HG03432 (cell line): ENCODE measurements at regions not wholly inside any gene's neighbourhood (a gene's known extent, or its start where the extent isn't known, plus 50 kb on each side); places are given as distances from the start of the nearest gene placed in this dataset.
"Not testable (repeated sequence)": the region's sequence is repeated elsewhere in the genome, so short reads cannot be mapped to it uniquely, and the experiment has no call there.

ENCODE experiments used
- ATAC-seq: cut with Tn5 transposase; IDR thresholded peaks from one replicate; pipeline ENCODE4 v1.9.1; 2021; ENCODE audit warnings: mild to moderate bottlenecking, moderate library complexity; ENCODE audit not compliant: unreplicated experiment

DNA sequence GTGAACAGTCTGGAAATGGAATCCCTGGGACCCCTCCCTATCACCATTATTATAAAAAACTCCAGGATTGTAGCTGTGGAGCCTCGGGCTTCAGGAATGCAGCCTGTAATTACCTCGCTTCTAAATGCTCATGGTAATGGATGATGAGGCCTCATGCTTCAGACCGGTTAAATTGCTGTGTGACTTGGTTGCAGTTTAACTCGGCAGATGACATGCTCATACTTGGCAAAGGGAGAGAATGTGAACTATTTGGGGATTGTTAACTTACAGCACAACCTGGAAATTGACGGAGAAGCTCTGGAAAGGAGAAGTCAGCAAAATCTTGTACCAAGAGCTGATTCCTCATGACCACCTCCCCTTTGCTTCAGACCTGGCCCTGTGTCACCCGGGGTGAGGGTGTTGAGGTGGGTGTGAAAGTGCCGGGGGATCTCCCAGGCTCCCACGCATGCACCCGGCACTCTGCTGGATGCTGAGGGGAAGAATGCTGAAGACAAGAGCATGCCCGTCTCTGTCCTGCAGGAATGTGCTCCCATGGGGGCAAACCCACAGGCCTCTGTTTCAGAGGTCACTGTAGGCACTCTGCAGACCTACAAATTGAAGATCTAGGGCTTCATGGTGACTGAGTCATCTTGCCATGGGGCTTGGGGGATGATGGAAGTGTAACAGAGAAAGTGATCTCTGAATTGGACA is 364.8 kb downstream of the RPS6KC1 start:
- ATAC-seq: no peak

DNA sequence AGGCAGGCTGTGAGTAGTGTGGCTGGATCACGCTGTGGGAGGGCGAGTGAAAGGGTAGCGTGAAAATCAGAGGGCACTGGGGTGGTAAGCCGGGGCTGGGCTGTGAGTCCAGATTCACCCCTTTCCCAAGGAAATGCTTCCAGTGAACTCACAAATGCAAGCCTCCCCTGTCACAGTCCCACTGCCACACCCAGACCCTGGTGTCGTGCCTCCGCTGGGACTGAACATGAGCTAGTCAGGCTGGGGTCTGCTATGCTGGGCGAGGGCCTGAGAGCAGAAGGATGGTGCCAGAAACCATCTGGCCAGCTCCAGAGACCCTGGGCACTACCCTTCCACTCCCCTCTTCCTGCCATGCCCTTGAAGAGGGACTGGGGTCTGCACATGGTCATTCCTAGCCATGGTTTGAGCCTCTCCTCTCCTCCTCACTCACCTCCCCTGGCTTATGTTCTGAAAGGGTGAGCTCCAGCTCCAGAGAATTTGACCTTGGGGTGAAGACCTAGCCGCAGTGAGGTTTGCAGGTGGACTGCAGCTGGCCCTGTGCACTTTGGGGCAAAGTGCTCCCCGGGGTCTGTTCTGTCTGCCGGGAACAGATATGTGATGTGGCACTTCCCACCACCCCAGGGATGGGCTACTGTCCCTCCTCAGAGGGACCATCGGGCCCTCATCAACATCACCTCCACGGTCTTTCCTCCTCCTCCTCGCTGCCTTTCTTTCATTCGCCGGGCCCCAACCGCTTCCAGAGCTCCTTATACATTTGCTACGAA is 365.6 kb downstream of the RPS6KC1 start:
- ATAC-seq: no peak

DNA sequence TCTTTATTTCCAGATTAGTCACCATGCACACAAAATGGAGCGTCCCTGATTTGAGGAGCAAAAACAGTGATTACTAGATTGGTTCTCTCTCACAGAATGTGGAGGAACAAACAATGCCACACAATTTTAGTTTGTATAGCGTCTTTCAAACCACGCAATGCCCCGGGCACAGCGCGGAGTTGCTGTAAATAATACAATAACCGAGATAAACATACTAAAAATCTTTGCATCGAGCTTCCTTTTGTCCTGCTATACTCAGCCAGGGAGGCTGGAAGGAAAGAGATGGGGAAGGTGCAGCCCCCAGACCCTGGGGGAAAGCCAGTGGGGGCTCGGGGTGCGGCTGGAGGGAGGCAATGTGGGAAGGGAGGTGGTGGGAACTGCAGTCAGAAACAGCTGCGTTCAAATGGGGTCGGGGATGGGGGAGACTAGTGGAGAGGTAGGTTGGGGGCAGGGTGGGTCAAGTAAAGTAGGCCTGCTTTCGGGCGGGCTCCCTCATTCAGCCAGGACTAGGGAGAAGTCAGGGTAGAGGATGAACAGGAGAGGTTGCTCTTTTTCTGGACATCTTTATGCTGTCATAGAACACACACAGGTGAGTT is 366.3 kb downstream of the RPS6KC1 start:
- ATAC-seq: no peak

GRCh38 chr1:213417846-213418245 is 366.8 kb downstream of the RPS6KC1 start:
- no peak for ATAC-seq

DNA sequence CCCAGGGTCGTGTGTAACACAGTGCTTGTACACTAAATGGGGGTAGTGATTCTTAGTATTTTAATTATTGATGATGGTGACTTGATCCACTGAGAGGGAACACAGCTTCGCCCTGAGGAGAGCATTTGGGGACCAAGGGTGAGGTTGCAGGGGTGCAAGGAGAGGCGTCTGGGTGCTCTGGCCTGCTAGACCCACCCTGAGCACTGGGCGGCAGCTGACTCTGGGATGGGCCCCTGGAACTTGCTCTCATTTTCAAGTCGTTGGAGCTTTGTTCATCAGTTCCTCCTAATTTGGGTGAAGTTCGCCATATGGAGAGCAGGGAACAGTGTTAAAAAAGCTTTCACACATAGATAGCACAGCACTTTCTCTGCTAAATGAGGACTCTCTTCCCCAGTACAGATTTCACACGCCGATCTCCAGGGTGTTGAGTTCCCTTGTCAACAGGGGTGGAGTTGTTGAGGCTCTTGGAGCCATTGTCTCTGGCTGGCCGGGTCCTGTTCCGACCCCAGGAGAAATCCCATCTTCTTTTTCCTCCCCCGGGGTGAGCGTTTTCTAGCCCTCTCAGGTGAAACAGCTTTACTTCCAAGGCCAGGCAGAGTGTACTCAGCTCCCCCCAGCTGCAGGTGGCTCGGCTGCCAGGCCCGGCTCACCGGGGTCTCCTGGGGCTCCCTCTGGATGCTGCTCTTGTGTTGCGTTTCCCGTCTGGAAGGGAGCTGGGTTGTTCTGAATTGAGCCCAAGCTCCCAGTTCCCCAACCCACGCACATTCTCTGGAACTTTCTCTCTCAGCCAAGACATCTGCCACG is 367.4 kb downstream of the RPS6KC1 start:
- no peak for ATAC-seq

DNA sequence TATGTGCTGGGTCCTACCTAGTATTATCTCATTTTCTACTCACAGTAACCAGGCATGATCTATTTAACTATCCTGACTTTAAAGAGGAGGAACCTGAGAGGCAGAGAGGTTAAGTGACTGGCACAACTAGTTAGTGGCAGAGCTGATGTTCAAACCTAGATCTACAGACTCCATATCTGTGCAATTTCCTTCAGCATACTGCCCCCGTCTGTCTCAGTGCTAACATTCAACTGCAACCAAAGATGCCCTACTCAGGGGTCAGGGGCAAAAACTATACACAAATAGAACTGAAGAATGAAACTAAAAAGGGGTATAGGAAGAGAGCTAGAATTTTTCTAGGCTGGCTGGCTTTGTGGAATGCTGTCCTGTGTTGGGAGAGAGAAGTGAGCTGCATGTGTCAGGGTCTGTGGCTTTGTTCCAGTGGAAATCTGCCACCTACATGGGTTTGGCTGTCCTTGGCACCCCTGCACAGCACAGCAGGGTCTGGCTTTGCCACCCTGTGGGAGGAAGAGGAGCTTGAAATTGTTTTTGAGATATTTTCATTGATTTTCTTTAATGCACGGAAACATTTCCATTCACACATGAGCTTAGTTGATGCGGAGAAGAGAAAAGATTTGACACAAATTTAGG is 368.5 kb downstream of the RPS6KC1 start:
- no peak for ATAC-seq

- not testable (repeated sequence) for ATAC-seq
Observed at GRCh38 chr1:213421178-213421577, 370.1 kb downstream of the RPS6KC1 start.

DNA sequence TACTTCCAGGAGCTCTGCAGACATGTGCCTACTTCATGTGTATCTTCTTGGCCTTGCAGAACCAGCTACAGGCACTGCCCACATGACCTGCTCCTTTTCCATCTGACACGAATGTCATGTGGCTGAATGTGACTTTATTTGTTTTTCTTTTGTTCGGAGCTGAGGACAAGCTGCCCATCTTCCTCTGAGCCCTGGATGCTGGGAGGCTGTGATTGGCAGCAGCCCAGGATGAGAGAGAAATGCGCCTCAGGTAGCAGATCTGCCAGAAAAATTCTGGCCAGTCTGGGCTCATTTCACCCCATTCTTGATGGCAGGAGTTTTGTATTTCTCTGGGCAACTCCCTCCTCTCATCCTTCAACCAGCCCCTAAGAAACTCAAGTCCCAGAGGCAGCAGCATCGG is 372.0 kb downstream of the RPS6KC1 start:
- no peak for ATAC-seq

DNA sequence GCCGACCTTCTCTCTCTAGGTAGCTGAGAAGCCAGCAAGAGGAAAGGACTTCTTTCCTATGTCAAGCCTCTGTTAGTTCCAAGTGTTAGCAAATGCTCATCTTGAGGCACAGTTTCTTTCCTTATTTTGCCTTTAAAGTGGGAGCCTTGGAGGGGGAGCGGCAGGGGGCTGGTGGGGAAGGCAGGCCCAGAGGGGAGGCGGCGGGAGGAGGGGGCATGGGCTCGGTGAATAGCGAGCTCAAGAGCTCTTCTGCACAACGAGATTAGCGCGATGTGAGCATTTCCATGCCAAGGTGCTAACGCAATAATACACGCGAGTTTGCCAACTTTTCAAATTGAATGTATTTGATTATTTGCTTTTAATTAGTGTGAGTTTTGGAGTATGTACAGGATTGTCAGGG is 372.6 kb downstream of the RPS6KC1 start:
- no peak for ATAC-seq

DNA sequence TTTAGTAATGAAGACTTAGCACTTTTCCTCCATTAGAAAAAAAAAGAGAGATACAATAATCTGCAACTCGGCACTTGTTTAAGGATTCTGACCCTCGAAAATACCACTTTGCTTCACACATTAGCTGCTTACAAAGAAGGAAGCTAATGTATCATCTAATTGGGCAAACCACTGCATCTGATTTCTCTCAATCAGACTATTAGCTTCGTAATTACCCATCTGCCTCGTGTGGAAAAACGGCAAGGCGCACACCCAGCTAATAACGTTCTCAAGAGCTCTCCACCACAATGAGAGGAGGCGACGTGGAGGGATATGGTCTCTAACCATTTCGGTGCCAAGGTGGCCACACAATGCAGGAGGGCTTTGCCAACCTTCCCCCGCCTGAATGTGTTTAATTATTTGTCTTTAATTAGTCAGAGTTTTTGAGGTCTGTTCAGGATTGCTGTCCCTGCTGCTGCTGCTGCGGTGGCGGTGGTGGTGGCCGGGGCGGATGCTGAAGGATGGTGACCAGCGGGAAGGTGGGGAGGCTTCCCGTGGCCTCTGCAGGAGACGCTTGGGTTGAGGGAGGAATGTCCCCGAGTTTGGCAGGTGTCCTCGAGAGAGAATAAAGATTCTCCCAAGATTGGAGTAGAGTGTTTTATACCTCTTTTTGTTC is 374.5 kb downstream of the RPS6KC1 start:
- ATAC-seq: no peak

DNA sequence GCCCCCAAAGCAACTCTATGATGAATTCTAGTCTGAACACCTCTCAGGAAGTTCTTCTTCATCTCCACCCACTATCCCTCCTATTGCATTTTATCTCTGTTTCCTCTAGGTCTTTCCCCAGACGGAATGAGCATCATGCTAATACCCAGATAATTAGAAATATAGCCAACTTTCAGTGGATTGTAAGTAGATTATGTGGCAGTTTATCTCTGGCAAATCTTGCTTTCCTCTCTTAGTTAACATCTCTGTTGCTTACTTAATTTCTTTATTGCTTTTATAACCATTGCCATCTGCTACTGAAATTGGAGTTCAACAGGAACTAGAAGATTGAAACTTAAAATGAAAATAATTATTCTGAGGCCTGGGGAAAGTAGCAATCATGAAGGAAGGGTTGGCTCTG is 378.6 kb downstream of the RPS6KC1 start:
- ATAC-seq: no peak

DNA sequence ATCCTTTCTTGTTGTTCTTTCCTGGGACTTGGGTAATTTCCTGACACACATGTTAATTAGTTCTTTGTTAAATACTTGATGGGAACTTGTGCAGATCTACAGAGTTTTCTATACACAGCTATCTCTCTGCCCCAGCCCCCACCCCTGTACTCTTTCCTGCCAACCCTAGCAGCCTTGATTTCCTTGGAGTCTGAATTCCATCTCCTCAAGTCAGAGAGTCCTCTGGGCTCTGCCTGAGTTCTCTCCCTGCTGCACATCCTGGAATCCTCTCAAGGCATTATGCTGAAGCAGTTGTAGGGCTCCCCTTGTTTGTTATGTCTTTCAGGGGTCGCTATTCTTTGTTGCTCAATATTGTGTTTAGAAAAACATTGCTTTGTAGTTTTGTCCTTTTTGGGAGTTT is 384.7 kb downstream of the RPS6KC1 start:
- no peak for ATAC-seq

DNA sequence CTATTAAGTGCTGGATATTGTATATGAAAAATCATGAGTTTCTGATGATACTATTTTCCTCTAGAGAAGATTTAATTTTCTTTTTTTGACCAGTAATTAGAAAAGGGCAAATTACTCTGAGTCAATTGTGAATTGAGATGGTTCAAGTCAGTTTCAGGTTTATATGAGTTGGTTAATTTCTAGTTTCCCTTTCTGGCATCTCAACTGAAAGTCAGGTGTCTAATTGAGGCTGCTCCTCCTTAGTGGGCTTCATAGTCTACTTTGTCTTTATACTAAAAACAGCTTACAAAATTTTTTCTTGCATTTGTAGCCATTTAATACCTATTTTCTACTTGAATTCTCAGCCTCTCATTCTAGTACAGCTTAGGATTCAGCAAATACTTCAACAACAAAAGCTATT is 387.3 kb downstream of the RPS6KC1 start:
- no peak for ATAC-seq

DNA sequence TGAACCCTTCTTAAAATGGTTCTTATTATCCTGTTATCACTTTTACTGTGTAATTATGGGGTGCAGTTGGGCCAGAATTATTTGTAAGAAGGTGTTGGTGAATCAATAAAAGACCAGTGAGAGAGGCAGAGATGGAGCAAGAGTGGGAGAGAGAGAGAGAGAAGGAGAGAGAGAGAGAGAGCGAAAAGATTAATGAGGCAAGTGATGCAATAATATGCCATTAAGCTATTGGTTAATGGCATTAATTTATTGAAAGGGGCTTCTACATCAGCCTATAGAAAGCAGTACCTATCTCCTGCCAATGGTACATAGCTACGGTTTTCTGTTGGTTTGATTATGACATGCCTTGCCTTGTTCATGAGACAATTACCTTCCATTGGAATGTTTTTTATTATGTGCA is 388.7 kb downstream of the RPS6KC1 start:
- ATAC-seq: no peak

DNA sequence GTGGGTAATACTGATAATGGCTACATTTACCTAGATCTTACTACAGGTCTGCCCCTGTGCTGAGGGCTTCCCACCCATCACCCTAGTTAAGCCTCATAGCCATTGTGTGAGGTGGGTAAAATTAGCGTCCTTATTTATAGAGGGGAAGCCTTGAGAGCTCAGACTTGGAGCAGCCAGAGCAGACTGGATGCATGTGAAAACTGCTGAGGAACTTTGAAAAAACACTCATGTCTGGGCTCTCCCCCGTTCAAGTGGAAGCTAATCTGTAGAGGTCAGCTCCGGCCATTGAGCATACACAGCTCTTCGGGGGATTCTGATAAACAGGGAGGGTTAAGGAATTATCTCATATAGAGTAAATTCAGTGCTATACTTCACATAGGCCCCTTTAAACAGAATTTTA is 389.7 kb downstream of the RPS6KC1 start:
- ATAC-seq: no peak

DNA sequence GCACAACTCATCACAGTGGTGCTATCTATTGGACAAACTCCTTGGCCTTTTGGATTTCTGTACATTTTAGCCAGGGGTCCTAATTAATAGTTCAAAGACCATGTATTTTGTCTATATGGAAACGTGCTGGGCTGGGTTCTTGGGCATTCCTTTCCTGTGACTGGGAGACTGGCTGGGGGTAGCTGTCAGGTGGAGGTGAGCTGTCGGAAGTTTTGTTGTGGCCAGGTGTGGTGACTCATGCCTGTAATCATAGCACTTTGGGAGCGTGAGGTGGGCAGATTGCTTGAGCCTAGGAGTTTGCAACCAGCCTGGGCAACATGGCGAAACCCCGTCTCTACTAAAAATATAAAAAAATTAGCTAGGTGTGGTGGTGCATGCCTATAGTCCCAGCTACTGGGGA is 392.4 kb downstream of the RPS6KC1 start:
- no peak for ATAC-seq

DNA sequence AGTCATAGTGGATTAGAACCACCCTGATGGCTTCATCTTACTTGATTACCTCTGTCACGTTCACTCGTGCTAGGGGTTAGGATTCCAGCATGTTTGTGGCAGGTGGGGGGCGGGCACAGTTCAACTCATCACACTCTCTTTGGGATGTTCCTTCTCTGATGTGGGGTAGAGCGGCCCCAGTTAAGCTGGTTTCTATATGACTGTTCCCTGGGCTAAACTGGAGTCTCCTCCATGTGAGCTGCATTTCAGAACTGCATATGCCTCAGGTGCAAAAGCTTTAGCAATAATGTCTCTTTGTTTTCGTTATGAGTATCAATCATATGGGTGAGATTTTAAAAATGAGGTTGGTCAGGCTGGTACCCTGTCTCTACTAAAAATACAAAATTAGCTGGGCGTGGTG is 393.2 kb downstream of the RPS6KC1 start:
- peak; percentile 71 for ATAC-seq

- ATAC-seq: no peak
Observed at GRCh38 chr1:213446496-213446895, 395.5 kb downstream of the RPS6KC1 start.

GRCh38 chr1:213448360-213448759 is 397.3 kb downstream of the RPS6KC1 start:
- ATAC-seq: no peak

DNA sequence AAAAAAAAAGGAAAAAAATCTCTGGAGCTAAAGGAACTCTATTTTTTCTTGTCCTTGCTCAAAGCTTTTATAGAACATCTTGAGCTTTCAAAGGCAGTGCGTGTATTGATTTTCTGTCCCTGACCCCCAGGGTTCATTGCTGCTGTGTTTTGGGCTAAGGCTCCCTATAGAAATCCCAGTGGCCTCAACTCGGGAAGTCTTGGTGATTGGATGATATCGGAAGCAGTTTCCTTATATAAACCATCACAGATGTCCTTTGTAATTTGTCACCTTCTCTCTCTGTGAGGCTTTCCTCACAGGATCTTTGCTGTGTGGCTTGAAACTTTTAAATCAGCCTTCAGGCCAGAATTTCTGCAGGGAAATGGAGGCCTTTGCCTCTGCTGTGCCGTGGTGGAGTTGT is 397.7 kb downstream of the RPS6KC1 start:
- no peak for ATAC-seq
